ENCODE measurements at regions not wholly inside any gene's neighbourhood (a gene's known extent, or its start where the extent isn't known, plus 50 kb on each side); places are given as distances from the start of the nearest gene placed in this dataset.

- H3K79me2 ChIP-seq, result no peaks in the 10 kb centered on the region
- TF ChIP-seq EZH2 (IDR thresholded peaks at IDR 0.05; ENCODE audit: borderline replicate concordance), result no peak
- TF ChIP-seq CTCF (IDR thresholded peaks at IDR 0.05; ENCODE audit: poor library complexity), result no peak
- no peak for TF ChIP-seq EZH2phosphoT487 (IDR thresholded peaks at IDR 0.05; ENCODE audit: low read depth, severe bottlenecking, unreplicated experiment)
- H2AFZ ChIP-seq, result no peak overlapping the region
- WGBS (ENCODE audit: low lambda C conversion rate, missing lambda C conversion rate), result 76% methylated on average over 6 of the region's 6 CpGs
- H4K20me1 ChIP-seq (ENCODE audit: insufficient read depth, poor library complexity, severe bottlenecking), result no peaks in the 10 kb centered on the region
- no peaks in the 10 kb centered on the region for H3K9me3 ChIP-seq (ENCODE audit: low read depth)
- H3K27ac ChIP-seq, result no peak overlapping the region
- no peaks in the 10 kb centered on the region for H3K27me3 ChIP-seq
- no peaks in the 10 kb centered on the region for H3K4me1 ChIP-seq (ENCODE audit: insufficient read depth)
- DNase-seq (ENCODE audit: low spot score), result no peak
- H3K9me2 ChIP-seq (replicated peaks; ENCODE audit: insufficient read depth), result no peaks in the 10 kb centered on the region
- H3K4me2 ChIP-seq, result no peak overlapping the region
- H3K36me3 ChIP-seq (replicated peaks; ENCODE audit: insufficient read depth, low read depth), result no peaks in the 10 kb centered on the region
- H3K4me3 ChIP-seq, result no peak overlapping the region
Observed at GRCh38 chr3:150170852-150171520, 200.3 kb upstream of the PFN2 start.

GRCh38 chr3:150169330-150169940, 198.7 kb upstream of the PFN2 start:
- H4K20me1 ChIP-seq (ENCODE audit: insufficient read depth, poor library complexity, severe bottlenecking), result no peaks in the 10 kb centered on the region
- no peaks in the 10 kb centered on the region for H3K9me2 ChIP-seq (replicated peaks; ENCODE audit: insufficient read depth)
- no peaks in the 10 kb centered on the region for H3K4me1 ChIP-seq (ENCODE audit: insufficient read depth)
- DNase-seq (ENCODE audit: low spot score), result no peak
- TF ChIP-seq CTCF (IDR thresholded peaks at IDR 0.05; ENCODE audit: poor library complexity), result no peak
- no peak for TF ChIP-seq EZH2phosphoT487 (IDR thresholded peaks at IDR 0.05; ENCODE audit: low read depth, severe bottlenecking, unreplicated experiment)
- TF ChIP-seq EZH2 (IDR thresholded peaks at IDR 0.05; ENCODE audit: borderline replicate concordance), result no peak
- no peak overlapping the region for H3K4me2 ChIP-seq
- no peaks in the 10 kb centered on the region for H3K36me3 ChIP-seq (replicated peaks; ENCODE audit: insufficient read depth, low read depth)
- no peak overlapping the region for H3K27ac ChIP-seq
- H3K79me2 ChIP-seq, result no peaks in the 10 kb centered on the region
- no peak overlapping the region for H2AFZ ChIP-seq
- H3K27me3 ChIP-seq, result no peaks in the 10 kb centered on the region
- WGBS (ENCODE audit: low lambda C conversion rate, missing lambda C conversion rate), result 72% methylated on average over 5 of the region's 5 CpGs
- no peak overlapping the region for H3K4me3 ChIP-seq
- H3K9me3 ChIP-seq (ENCODE audit: low read depth), result no peaks in the 10 kb centered on the region

- no peaks in the 10 kb centered on the region for H3K4me1 ChIP-seq (ENCODE audit: insufficient read depth)
- no peaks in the 10 kb centered on the region for H3K9me3 ChIP-seq (ENCODE audit: low read depth)
- no peaks in the 10 kb centered on the region for H3K36me3 ChIP-seq (replicated peaks; ENCODE audit: insufficient read depth, low read depth)
- DNase-seq (ENCODE audit: low spot score), result no peak
- WGBS (ENCODE audit: low lambda C conversion rate, missing lambda C conversion rate), result 69% methylated on average over 2 of the region's 2 CpGs
- H4K20me1 ChIP-seq (ENCODE audit: insufficient read depth, poor library complexity, severe bottlenecking), result no peaks in the 10 kb centered on the region
- no peaks in the 10 kb centered on the region for H3K9me2 ChIP-seq (replicated peaks; ENCODE audit: insufficient read depth)
- no peaks in the 10 kb centered on the region for H3K27me3 ChIP-seq
- no peak overlapping the region for H3K27ac ChIP-seq
- H3K4me3 ChIP-seq, result no peak overlapping the region
- H2AFZ ChIP-seq, result no peak overlapping the region
- H3K4me2 ChIP-seq, result no peak overlapping the region
- no peaks in the 10 kb centered on the region for H3K79me2 ChIP-seq
- no peak for TF ChIP-seq CTCF (IDR thresholded peaks at IDR 0.05; ENCODE audit: poor library complexity)
- no peak for TF ChIP-seq EZH2phosphoT487 (IDR thresholded peaks at IDR 0.05; ENCODE audit: low read depth, severe bottlenecking, unreplicated experiment)
- TF ChIP-seq EZH2 (IDR thresholded peaks at IDR 0.05; ENCODE audit: borderline replicate concordance), result no peak
Observed at GRCh38 chr3:150168698-150169097, 198.0 kb upstream of the PFN2 start.

All from hepatocyte (in vitro differentiated cells).